ENCODE measurements at regions not wholly inside any gene's neighbourhood (a gene's known extent, or its start where the extent isn't known, plus 50 kb on each side); places are given as distances from the start of the nearest gene placed in this dataset.

- POLR2A ChIA-PET = no interaction called here
- Mint-ChIP-seq H3K4me1 (ENCODE audit: low read depth) (no peaks in the 10 kb centered on the region), H3K36me3 (ENCODE audit: low read depth) (no peaks in the 10 kb centered on the region), H3K4me3 (no peak overlapping the region), H3K9me3 (no peaks in the 10 kb centered on the region), H3K27me3 (peaks cover 37% of the 10 kb centered on the region), H3K27ac (no peak overlapping the region)
- DNase-seq (no peak), ATAC-seq (no peak)
- intact Hi-C loops (cut with micrococcal nuclease) = no loop called here
- CTCF ChIA-PET = no interaction called here
- TF ChIP-seq CTCF (IDR thresholded peaks at IDR 0.05) = no peak
These were observed 193.5 kb downstream of the MYLK4 start for GRCh38 chr6:2557181-2557720.

GRCh38 chr6:2556761-2557160 lies 194.0 kb downstream of the MYLK4 start:
- ChIA-PET POLR2A (no interaction called here), CTCF (no interaction called here)
- Mint-ChIP-seq H3K27me3 (peaks cover 34% of the 10 kb centered on the region), H3K9me3 (no peaks in the 10 kb centered on the region), H3K27ac (no peak overlapping the region), H3K4me1 (ENCODE audit: low read depth) (no peaks in the 10 kb centered on the region), H3K36me3 (ENCODE audit: low read depth) (no peaks in the 10 kb centered on the region), H3K4me3 (no peak overlapping the region)
- DNase-seq = no peak
- intact Hi-C loops (cut with micrococcal nuclease) = no loop called here
- TF ChIP-seq CTCF (IDR thresholded peaks at IDR 0.05) = no peak
- ATAC-seq = no peak

GRCh38 chr6:2554651-2555260 lies 196.0 kb downstream of the MYLK4 start:
- POLR2A ChIA-PET = no interaction called here
- no peak overlapping the region for H3K4me3 Mint-ChIP-seq

GRCh38 chr6:2552526-2553154 lies 198.1 kb downstream of the MYLK4 start:
- H3K27me3 Mint-ChIP-seq = peaks cover 45% of the 10 kb centered on the region
- DNase-seq = no peak
- CTCF ChIA-PET = no interaction called here

More at GRCh38 chr6:2554651-2555260, 196.0 kb downstream of the MYLK4 start:
- H3K4me1 Mint-ChIP-seq (ENCODE audit: low read depth) = no peaks in the 10 kb centered on the region
- no peak overlapping the region for H3K27ac Mint-ChIP-seq
- ATAC-seq (no peak), DNase-seq (no peak)
- intact Hi-C loops (cut with micrococcal nuclease) = no loop called here
- no peaks in the 10 kb centered on the region for H3K36me3 Mint-ChIP-seq (ENCODE audit: low read depth)
- CTCF ChIA-PET = no interaction called here
- H3K27me3 Mint-ChIP-seq = peaks cover 29% of the 10 kb centered on the region
- TF ChIP-seq CTCF (IDR thresholded peaks at IDR 0.05) = no peak
- no peaks in the 10 kb centered on the region for H3K9me3 Mint-ChIP-seq

More at GRCh38 chr6:2552526-2553154, 198.1 kb downstream of the MYLK4 start:
- no peaks in the 10 kb centered on the region for H3K36me3 Mint-ChIP-seq (ENCODE audit: low read depth)
- H3K4me1 Mint-ChIP-seq (ENCODE audit: low read depth) = no peaks in the 10 kb centered on the region
- intact Hi-C loops (cut with micrococcal nuclease) = no loop called here
- POLR2A ChIA-PET = no interaction called here
- TF ChIP-seq CTCF (IDR thresholded peaks at IDR 0.05) = no peak
- H3K9me3 Mint-ChIP-seq = no peaks in the 10 kb centered on the region
- no peak overlapping the region for H3K27ac Mint-ChIP-seq
- H3K4me3 Mint-ChIP-seq = no peak overlapping the region
- ATAC-seq = no peak

Data from activated CD8-positive, alpha-beta T cell treated with anti-CD3 and anti-CD28 coated beads for 36 hours (primary cell).